Left lung (tissue), 4 donors: ENCODE measurements at regions not wholly inside any gene's neighbourhood (a gene's known extent, or its start where the extent isn't known, plus 50 kb on each side); places are given as distances from the start of the nearest gene placed in this dataset.

Experiments used
- ATAC-seq: fragments of 200-7000 bp; cut with Tn5 transposase; one replicate; pipeline ENCODE4 v1.9.1; 2020; ENCODE audit warnings: moderate library complexity
- DNase-seq, 4 donors: peaks; one replicate each; pipeline ENCODE4 v3.0.0-alpha.2; 2013 to 2020
- H3K27ac ChIP-seq, 2 donors: fragments of 200-600 bp; sonication (generic) in 1 of 2; one replicate each; pipeline versions ENCODE4 v1.5.0 to v1.8.0; 2020 to 2021
- H3K27me3 ChIP-seq, 2 donors: fragments of 200-600 bp; sonication (generic) in 1 of 2; one replicate each; pipeline versions ENCODE4 v1.5.0 to v1.8.0; 2020 to 2021
- H3K36me3 ChIP-seq, 2 donors: fragments of 200-600 bp; sonication (generic) in 1 of 2; one replicate each; pipeline versions ENCODE4 v1.5.0 to v1.8.0; 2020 to 2021
- H3K4me1 ChIP-seq, 2 donors: fragments of 200-600 bp; one replicate each; pipeline ENCODE4 v1.8.0; 2021
- H3K4me3 ChIP-seq, 2 donors: fragments of 200-600 bp; sonication (generic) in 1 of 2; one replicate each; pipeline versions ENCODE4 v1.5.0 to v1.8.0; 2020 to 2021; ENCODE audit warnings: mild to moderate bottlenecking in 1 of 2
- H3K9me3 ChIP-seq, 2 donors: fragments of 200-600 bp; sonication (generic) in 1 of 2; one replicate each; pipeline versions ENCODE4 v1.5.0 to v1.8.0; 2020 to 2021
- intact Hi-C, 2 donors: fragments of 100-400 bp; cut with DNase I; formaldehyde crosslinking; loops; one replicate each; pipeline versions ENCODE4 v1.11.2 to v1.14.2; 2022
- TF ChIP-seq, protein P1 (sequence below), 2 donors: fragments of 200-600 bp; sonication (generic) in 1 of 2; IDR thresholded peaks; one replicate each; pipeline versions ENCODE4 v1.5.0 to v1.8.0; 2021; ENCODE audit warnings: antibody characterized with exemption in 2 of 2
- donor health status: DM: no; HTN: yes; CAD: no.
- donor health status: DM: no; HTN: no; CAD: no.

DNA sequence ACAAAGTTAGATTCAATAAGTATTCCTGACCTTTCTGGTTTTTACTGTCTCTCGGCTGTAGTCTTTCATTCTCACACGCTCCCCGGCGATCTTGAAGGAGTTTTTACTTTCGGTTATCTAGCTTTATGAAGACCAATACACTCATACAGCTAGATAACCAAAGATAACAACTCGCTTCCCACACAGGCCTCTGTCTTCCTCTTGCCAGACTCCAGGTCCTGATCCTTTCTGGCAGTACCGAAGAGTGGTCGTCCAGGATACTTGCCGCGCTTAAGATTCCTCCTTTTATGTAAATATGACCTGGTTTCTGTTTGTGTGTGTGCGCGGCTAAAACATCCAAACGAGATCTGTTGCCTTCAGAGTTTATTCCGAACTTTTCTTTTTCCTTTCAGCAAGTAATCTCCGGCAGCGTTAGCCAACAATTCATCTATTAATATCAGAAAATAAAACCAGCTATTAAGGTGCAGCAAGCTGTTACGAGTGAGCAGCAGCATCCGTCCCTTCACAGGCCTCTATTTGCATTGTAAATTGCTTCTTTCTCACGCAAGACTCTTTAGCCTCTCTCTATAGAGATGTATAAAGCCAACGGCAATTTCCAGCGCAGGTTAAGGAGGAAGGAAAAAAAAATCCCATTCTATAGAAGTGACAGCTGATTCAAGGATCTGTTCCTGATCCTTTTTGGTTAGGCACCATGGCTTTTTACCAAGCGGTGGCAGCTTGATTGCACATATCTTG is 216.1 kb downstream of the MEF2C start:
- DNase-seq (no peak), ATAC-seq (no peak)
- Histone ChIP-seq H3K27ac (no peak overlapping the region), H3K4me3 (peak overlapping the region in 1 of 2 donors; percentile 18), H3K9me3 (no peaks in the 10 kb centered on the region), H3K36me3 (no peaks in the 10 kb centered on the region), H3K4me1 (peaks cover 2 to 11% of the 10 kb centered on the region in 2 donors), H3K27me3 (peaks cover 96 to 100% of the 10 kb centered on the region in 2 donors)
- intact Hi-C loops, result no loop called here
- TF ChIP-seq, protein P1, sequence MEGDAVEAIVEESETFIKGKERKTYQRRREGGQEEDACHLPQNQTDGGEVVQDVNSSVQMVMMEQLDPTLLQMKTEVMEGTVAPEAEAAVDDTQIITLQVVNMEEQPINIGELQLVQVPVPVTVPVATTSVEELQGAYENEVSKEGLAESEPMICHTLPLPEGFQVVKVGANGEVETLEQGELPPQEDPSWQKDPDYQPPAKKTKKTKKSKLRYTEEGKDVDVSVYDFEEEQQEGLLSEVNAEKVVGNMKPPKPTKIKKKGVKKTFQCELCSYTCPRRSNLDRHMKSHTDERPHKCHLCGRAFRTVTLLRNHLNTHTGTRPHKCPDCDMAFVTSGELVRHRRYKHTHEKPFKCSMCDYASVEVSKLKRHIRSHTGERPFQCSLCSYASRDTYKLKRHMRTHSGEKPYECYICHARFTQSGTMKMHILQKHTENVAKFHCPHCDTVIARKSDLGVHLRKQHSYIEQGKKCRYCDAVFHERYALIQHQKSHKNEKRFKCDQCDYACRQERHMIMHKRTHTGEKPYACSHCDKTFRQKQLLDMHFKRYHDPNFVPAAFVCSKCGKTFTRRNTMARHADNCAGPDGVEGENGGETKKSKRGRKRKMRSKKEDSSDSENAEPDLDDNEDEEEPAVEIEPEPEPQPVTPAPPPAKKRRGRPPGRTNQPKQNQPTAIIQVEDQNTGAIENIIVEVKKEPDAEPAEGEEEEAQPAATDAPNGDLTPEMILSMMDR (IDR thresholded peaks at IDR 0.05), result no peak

DNA sequence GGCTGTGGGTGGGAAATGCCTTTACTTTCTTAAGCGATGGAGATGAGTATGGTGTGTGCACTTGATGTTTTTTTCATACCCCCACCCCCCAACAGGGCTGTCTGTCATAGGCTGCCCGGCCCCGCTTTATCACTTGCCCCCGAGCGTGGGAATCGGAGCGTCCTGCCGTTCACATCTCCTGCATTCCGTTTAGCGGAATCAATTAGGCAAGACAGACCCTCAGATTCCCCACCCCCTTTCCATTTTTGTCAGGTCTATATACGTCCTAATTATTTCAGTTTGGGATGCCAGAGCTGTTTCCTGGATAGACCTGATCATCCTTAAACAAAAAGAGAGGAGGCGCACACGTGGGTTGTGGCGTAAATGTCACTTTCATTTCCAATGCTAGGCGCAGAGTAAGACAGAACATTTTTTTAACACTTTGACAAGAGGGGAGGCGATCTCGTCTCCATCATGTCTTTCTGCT is 217.2 kb downstream of the MEF2C start:
- ATAC-seq, result no peak
- H3K4me3 ChIP-seq, result no peak overlapping the region
- DNase-seq, result no peak
- intact Hi-C loops, result no loop called here
- peaks cover 96 to 100% of the 10 kb centered on the region in 2 donors for H3K27me3 ChIP-seq
- H3K9me3 ChIP-seq, result no peaks in the 10 kb centered on the region
- H3K27ac ChIP-seq, result no peak overlapping the region
- no peaks in the 10 kb centered on the region for H3K36me3 ChIP-seq
- TF ChIP-seq, protein P1 (IDR thresholded peaks at IDR 0.05), result no peak
- H3K4me1 ChIP-seq, result peaks cover 8 to 18% of the 10 kb centered on the region in 2 donors

DNA sequence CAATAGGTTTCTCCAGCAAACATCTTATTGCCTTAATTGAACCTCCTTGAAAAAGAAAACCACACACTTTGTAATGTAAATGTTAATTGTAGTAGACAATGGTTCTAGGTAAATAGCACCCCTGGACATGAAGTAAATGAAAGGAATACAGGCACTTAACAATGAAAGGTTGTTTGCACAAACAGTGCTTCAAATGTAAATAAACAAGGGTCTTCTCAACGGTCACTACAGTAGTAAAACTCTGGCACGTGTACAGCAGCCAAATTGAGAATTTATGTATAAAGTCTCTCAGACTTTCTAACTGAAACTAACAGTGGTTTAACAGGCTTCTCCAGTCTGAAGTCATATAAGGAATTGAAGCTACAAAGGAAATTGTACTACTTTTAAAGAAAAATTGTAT is 218.3 kb downstream of the MEF2C start:
- no peaks in the 10 kb centered on the region for H3K36me3 ChIP-seq
- no peaks in the 10 kb centered on the region for H3K9me3 ChIP-seq
- peaks cover 96 to 100% of the 10 kb centered on the region in 2 donors for H3K27me3 ChIP-seq
- ATAC-seq, result no peak
- TF ChIP-seq, protein P1 (IDR thresholded peaks at IDR 0.05), result no peak
- peaks cover 8 to 21% of the 10 kb centered on the region in 2 donors for H3K4me1 ChIP-seq
- DNase-seq, result no peak
- intact Hi-C loops, result no loop called here
- no peak overlapping the region for H3K4me3 ChIP-seq
- no peak overlapping the region for H3K27ac ChIP-seq

DNA sequence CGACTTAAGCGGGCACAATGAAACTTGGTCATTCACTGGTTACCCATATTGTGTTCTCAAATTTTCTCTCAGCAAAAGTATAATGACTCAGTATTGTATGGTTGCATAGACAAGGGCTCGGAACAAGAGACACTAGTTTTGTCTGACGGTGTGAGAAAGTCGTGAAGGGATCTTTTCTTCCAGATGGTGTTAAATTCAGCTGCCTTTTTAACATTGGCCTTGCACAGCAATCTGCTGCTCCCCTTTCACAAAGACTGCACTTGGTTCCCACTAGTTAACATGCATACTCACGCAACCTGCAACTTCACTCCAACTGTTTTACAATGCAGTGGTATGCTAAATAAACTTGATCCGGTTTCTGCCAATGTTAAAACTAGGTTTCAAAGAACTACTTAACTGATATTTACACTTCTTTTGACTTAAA is 219.2 kb downstream of the MEF2C start:
- intact Hi-C loops, result no loop called here
- Histone ChIP-seq H3K9me3 (no peaks in the 10 kb centered on the region), H3K4me3 (no peak overlapping the region), H3K27ac (no peak overlapping the region), H3K27me3 (peaks cover 96 to 100% of the 10 kb centered on the region in 2 donors), H3K36me3 (no peaks in the 10 kb centered on the region), H3K4me1 (peaks cover 8 to 21% of the 10 kb centered on the region in 2 donors)
- TF ChIP-seq, protein P1 (IDR thresholded peaks at IDR 0.05), result no peak
- ATAC-seq (no peak), DNase-seq (no peak)

DNA sequence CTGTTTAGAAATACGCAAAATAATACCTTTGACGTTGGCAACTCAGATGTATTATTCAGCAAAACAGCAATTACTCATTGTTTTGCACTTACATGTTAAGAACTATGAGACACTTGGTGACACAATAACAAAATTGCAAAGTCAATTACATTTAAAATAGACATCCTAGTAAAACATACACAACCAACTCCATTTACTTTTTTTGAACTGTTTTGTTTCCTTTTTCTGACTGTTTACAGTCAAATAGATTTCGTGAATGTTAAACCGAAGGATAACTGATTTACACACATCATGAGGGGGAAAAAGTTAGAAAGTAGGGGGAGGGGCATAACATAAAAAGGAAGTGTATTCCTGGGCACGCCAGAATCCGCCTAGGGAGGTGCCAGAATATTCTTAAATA is 220.1 kb downstream of the MEF2C start:
- H3K27ac ChIP-seq, result no peak overlapping the region
- intact Hi-C loops, result no loop called here
- TF ChIP-seq, protein P1 (IDR thresholded peaks at IDR 0.05), result no peak
- H3K9me3 ChIP-seq, result no peaks in the 10 kb centered on the region
- ATAC-seq (no peak), DNase-seq (no peak)
- no peak overlapping the region for H3K4me3 ChIP-seq
- H3K27me3 ChIP-seq, result peaks cover 96 to 100% of the 10 kb centered on the region in 2 donors
- H3K36me3 ChIP-seq, result no peaks in the 10 kb centered on the region
- H3K4me1 ChIP-seq, result peaks cover 8 to 21% of the 10 kb centered on the region in 2 donors
